ENCODE measurements at regions not wholly inside any gene's neighbourhood (a gene's known extent, or its start where the extent isn't known, plus 50 kb on each side); places are given as distances from the start of the nearest gene placed in this dataset.

GRCh38 chrX:68942840-68943239, 114.0 kb downstream of the EFNB1 start:
- no peak for TF ChIP-seq REST (IDR thresholded peaks at IDR 0.05; ENCODE audit: insufficient read depth in 1 of 2, low read depth in 2 of 2, low read length in 1 of 2)
- no peak for TF ChIP-seq CTCF (IDR thresholded peaks at IDR 0.05)
- no peak for TF ChIP-seq TCF7L2 (IDR thresholded peaks at IDR 0.05; ENCODE audit: low read depth, low read length)
- TF ChIP-seq POLR2AphosphoS5 (IDR thresholded peaks at IDR 0.05; ENCODE audit: low read depth, low read length) = no peak
- no peak for TF ChIP-seq SIN3A (IDR thresholded peaks at IDR 0.05; ENCODE audit: borderline replicate concordance, insufficient read depth, low read depth, low read length)
